ENCODE measurements at regions not wholly inside any gene's neighbourhood (a gene's known extent, or its start where the extent isn't known, plus 50 kb on each side); places are given as distances from the start of the nearest gene placed in this dataset.

GRCh38 chr12:127422935-127423566 is 843.9 kb upstream of the TMEM132C start:
- H3K27me3 ChIP-seq (replicated peaks in 1 of 2; ENCODE audit: control insufficient read depth in 2 of 2, insufficient read depth in 2 of 2, low read length in 1 of 2): no peaks in the 10 kb centered on the region
- RAD21 ChIA-PET (ENCODE audit: unreplicated experiment): no interaction called here
- TF ChIP-seq ZBTB33 (IDR thresholded peaks at IDR 0.05) (no peak), SKIL (IDR thresholded peaks at IDR 0.05; ENCODE audit: low read depth, poor library complexity, severe bottlenecking) (no peak), PRDM15 (CRISPR knock-in tag; IDR thresholded peaks at IDR 0.05) (no peak), YBX1 (IDR thresholded peaks at IDR 0.05) (no peak), USF1 (IDR thresholded peaks at IDR 0.05; ENCODE audit: borderline replicate concordance, extremely low read length, insufficient read depth, low read depth, low read length) (no peak), HDAC2 (IDR thresholded peaks at IDR 0.05) (no peak), SMARCA5 (IDR thresholded peaks at IDR 0.05) (no peak), JUNB (IDR thresholded peaks at IDR 0.05) (no peak), TBL1XR1 (IDR thresholded peaks at IDR 0.05; ENCODE audit: low read depth, low read length) (no peak), NBN (IDR thresholded peaks at IDR 0.05) (no peak), NFIC (IDR thresholded peaks at IDR 0.05; ENCODE audit: low read depth, low read length) (no peak), EED (IDR thresholded peaks at IDR 0.05; ENCODE audit: low read depth) (no peak)
- in situ Hi-C loops (cut with MboI): no loop called here
- no peaks in the 10 kb centered on the region for H3K36me3 ChIP-seq (ENCODE audit: control insufficient read depth in 2 of 2, insufficient read depth in 2 of 2, low read length in 1 of 2)
- H3K9me3 ChIP-seq (replicated peaks; ENCODE audit: control insufficient read depth, insufficient read depth, low read length): no peaks in the 10 kb centered on the region; the same call in 2 of the 3 replicates
- H3K4me1 ChIP-seq (ENCODE audit: control insufficient read depth, insufficient read depth, low read length): no peaks in the 10 kb centered on the region
- intact Hi-C loops (cut with micrococcal nuclease; ENCODE audit: unreplicated experiment): no loop called here
- H3K79me2 ChIP-seq (ENCODE audit: control insufficient read depth, insufficient read depth, low read length): no peaks in the 10 kb centered on the region
- no peak overlapping the region for H2AFZ ChIP-seq (ENCODE audit: control insufficient read depth, low read depth, low read length)
- DNase-seq (ENCODE audit: low read depth, low spot score) (no peak), FAIRE-seq (no peak), ATAC-seq (no peak)
- CTCF ChIA-PET: interaction anchor here (0.6 kb wide), 1 partner anchor 525 kb away, joined by 4 read pairs; no protein-coding TSS in a partner anchor
- POLR2A ChIA-PET: no interaction called here
- no peak overlapping the region for H3K4me2 ChIP-seq (ENCODE audit: control insufficient read depth, insufficient read depth)
- H4K20me1 ChIP-seq (ENCODE audit: control insufficient read depth, insufficient read depth): no peaks in the 10 kb centered on the region
- WGBS (ENCODE audit: insufficient coverage, insufficient replicate concordance, low lambda C conversion rate, missing lambda C conversion rate): 25% methylated on average over 9 of the region's 9 CpGs
- no peak overlapping the region for H3K9ac ChIP-seq (ENCODE audit: control insufficient read depth, insufficient read depth, low read length)
- no TSS peak for BruUV-seq (replicated peaks)
- no peak overlapping the region for H3K27ac ChIP-seq (ENCODE audit: control insufficient read depth, insufficient read depth)
- H3K4me3 ChIP-seq: no peak overlapping the region
- SMC1A ChIA-PET (ENCODE audit: uncharacterized antibody, unreplicated experiment): no interaction called here
